GM12878 (cell line): ENCODE measurements at regions not wholly inside any gene's neighbourhood (a gene's known extent, or its start where the extent isn't known, plus 50 kb on each side); places are given as distances from the start of the nearest gene placed in this dataset.

Source experiments
- ATAC-seq: fragments of 200-7000 bp; cut with Tn5 transposase; 3 replicates; pipeline ENCODE4 v1.9.1; 2020; ENCODE audit warnings: mild to moderate bottlenecking, moderate library complexity
- BruUV-seq: library from RNA; stranded (reverse); fragments of 400-500 nt; replicated peaks from 2 replicates; lab custom pipeline; 2021; lab: Mats Ljungman, UMichigan
- CTCF ChIA-PET: fragments of 300-600 bp; sonication (Branson Sonifier 250); formaldehyde crosslinking; extraction: SDS; loops from one replicate; lab custom pipeline; 2021; ENCODE audit warnings: inconsistent platforms; lab: Yijun Ruan, JAX
- POLR2A ChIA-PET: fragments of 350-600 bp; formaldehyde crosslinking; extraction: SDS; loops from one replicate; lab custom pipeline; 2021; ENCODE audit warnings: inconsistent platforms; lab: Charles Lee
- RAD21 ChIA-PET: fragments of 300-600 bp; sonication (Branson Sonifier 250); formaldehyde crosslinking; loops from one replicate; lab custom pipeline; 2023; ENCODE audit warnings: antibody characterized with exemption; ENCODE audit not compliant: unreplicated experiment; lab: Charles Lee
- SMC1A ChIA-PET: fragments of 300-600 bp; sonication (Branson Sonifier 250); formaldehyde crosslinking; loops from one replicate; lab custom pipeline; 2023; ENCODE audit not compliant: unreplicated experiment, uncharacterized antibody; lab: Charles Lee
- DNase-seq: peaks from one replicate; pipeline ENCODE4 v3.0.0-alpha.2; 2011; ENCODE audit warnings: low read depth, low spot score
- FAIRE-seq: peaks from 3 replicates; lab custom pipeline; 2011; peaks lifted over from hg19 to GRCh38; lab: Jason Lieb, UNC
- H2AFZ ChIP-seq: 2 replicates; pipeline ENCODE4 v1.6.0; 2011; ENCODE audit warnings: low read depth, low read length, control low read depth; ENCODE audit not compliant: control insufficient read depth
- H3K27ac ChIP-seq: 2 replicates; pipeline ENCODE4 v1.5.1; 2011; ENCODE audit warnings: control low read depth; ENCODE audit not compliant: control insufficient read depth, insufficient read depth
- H3K27me3 ChIP-seq, 2 experiments: replicated peaks in 1 of 2; 2 replicates each; pipeline versions ENCODE4 v1.6.0 to v1.6.1; 2011; ENCODE audit warnings: low read length in 1 of 2; ENCODE audit not compliant: control insufficient read depth in 2 of 2, insufficient read depth in 2 of 2
- H3K36me3 ChIP-seq, 2 experiments: 2 replicates each; pipeline ENCODE4 v1.5.1; 2011; ENCODE audit warnings: low read length in 1 of 2; ENCODE audit not compliant: control insufficient read depth in 2 of 2, insufficient read depth in 2 of 2
- H3K4me1 ChIP-seq: 2 replicates; pipeline ENCODE4 v1.6.1; 2011; ENCODE audit warnings: mild to moderate bottlenecking, low read length, moderate library complexity, mixed read lengths; ENCODE audit not compliant: control insufficient read depth, insufficient read depth
- H3K4me2 ChIP-seq: 2 replicates; pipeline ENCODE4 v1.6.0; 2011; ENCODE audit warnings: control low read depth; ENCODE audit not compliant: control insufficient read depth, insufficient read depth
- H3K4me3 ChIP-seq: fragments of 200-600 bp; sonication (generic); 2 replicates; pipeline ENCODE4 v1.5.1; 2016
- H3K79me2 ChIP-seq: 2 replicates; pipeline ENCODE4 v1.6.0; 2011; ENCODE audit warnings: low read length; ENCODE audit not compliant: control insufficient read depth, insufficient read depth
- H3K9ac ChIP-seq: 2 replicates; pipeline ENCODE4 v1.8.0; 2011; ENCODE audit warnings: low read length, control low read depth, mixed read lengths; ENCODE audit not compliant: control insufficient read depth, insufficient read depth
- H3K9me3 ChIP-seq: replicated peaks from 3 replicates; pipeline ENCODE4 v1.5.1; 2011; ENCODE audit warnings: mild to moderate bottlenecking, low read length; ENCODE audit not compliant: control insufficient read depth, insufficient read depth
- H4K20me1 ChIP-seq: 2 replicates; pipeline ENCODE4 v1.6.0; 2011; ENCODE audit not compliant: control insufficient read depth, insufficient read depth
- ATF7 ChIP-seq: fragments of 450-650 bp; IDR thresholded peaks from 2 replicates; pipeline ENCODE4 v1.6.1; 2016; ENCODE audit warnings: low read depth, mild to moderate bottlenecking
- CEBPZ ChIP-seq: fragments of 150-350 bp; IDR thresholded peaks from 2 replicates; pipeline ENCODE4 v1.6.1; 2016; ENCODE audit warnings: low read depth, low read length
- CREB1 ChIP-seq: IDR thresholded peaks from 2 replicates; pipeline ENCODE4 v1.6.1; 2012; ENCODE audit warnings: low read depth, mild to moderate bottlenecking, inconsistent platforms
- EP300 ChIP-seq, 2 experiments: fragments of 150-350 bp in 1 of 2; IDR thresholded peaks; 2 replicates each; pipeline ENCODE4 v1.6.1; 2011 to 2012; ENCODE audit warnings: low read depth in 2 of 2, low read length in 2 of 2, borderline replicate concordance in 1 of 2, improper control_type of control experiment in 1 of 2, inconsistent platforms in 1 of 2; ENCODE audit not compliant: control insufficient read depth in 1 of 2
- FOXM1 ChIP-seq: IDR thresholded peaks from 2 replicates; pipeline ENCODE4 v1.6.1; 2012; ENCODE audit warnings: low read depth, mild to moderate bottlenecking, inconsistent platforms, low read length, moderate library complexity
- GABPA ChIP-seq: IDR thresholded peaks from 2 replicates; pipeline ENCODE4 v1.6.1; 2014; ENCODE audit warnings: antibody characterized with exemption, low read depth, mild to moderate bottlenecking, inconsistent platforms
- IKZF2 ChIP-seq, 2 experiments: fragments of 450-650 bp; IDR thresholded peaks; 2 replicates each; pipeline ENCODE4 v1.6.1; 2017; ENCODE audit warnings: mild to moderate bottlenecking in 2 of 2, moderate library complexity in 2 of 2
- NFIC ChIP-seq: IDR thresholded peaks from 2 replicates; pipeline ENCODE4 v1.6.1; 2012; ENCODE audit warnings: low read depth, mild to moderate bottlenecking, inconsistent platforms, low read length, moderate library complexity
- PKNOX1 ChIP-seq: fragments of 450-650 bp; IDR thresholded peaks from 2 replicates; pipeline ENCODE4 v1.6.1; 2016; ENCODE audit warnings: mild to moderate bottlenecking
- PRDM15 ChIP-seq: fragments of 450-650 bp; formaldehyde crosslinking; IDR thresholded peaks from 2 replicates; pipeline ENCODE4 v1.4.0; 2020; ENCODE audit warnings: mild to moderate bottlenecking, moderate library complexity
- RAD21 ChIP-seq: IDR thresholded peaks from 2 replicates; pipeline ENCODE4 v1.6.1; 2011; ENCODE audit warnings: mild to moderate bottlenecking, low read depth, low read length, moderate library complexity; ENCODE audit not compliant: insufficient read depth
- SPI1 ChIP-seq: IDR thresholded peaks from 2 replicates; pipeline ENCODE4 v1.6.1; 2011; ENCODE audit warnings: low read depth, mild to moderate bottlenecking, low read length, moderate library complexity, borderline replicate concordance; ENCODE audit not compliant: insufficient read depth
- TBL1XR1 ChIP-seq: IDR thresholded peaks from 2 replicates; pipeline ENCODE4 v1.6.1; 2012; ENCODE audit warnings: low read depth, low read length, improper control_type of control experiment
- YY1 ChIP-seq: IDR thresholded peaks from 2 replicates; pipeline ENCODE4 v1.6.1; 2011; ENCODE audit warnings: low read depth, mild to moderate bottlenecking, low read length
- ZNF24 ChIP-seq: fragments of 450-650 bp; IDR thresholded peaks from 2 replicates; pipeline ENCODE4 v1.6.1; 2017; ENCODE audit warnings: antibody characterized with exemption, mild to moderate bottlenecking
- WGBS: methylation state at CpG from one replicate; pipeline ENCODE4 v1.1.6; 2016; ENCODE audit warnings: low lambda C conversion rate; ENCODE audit not compliant: insufficient replicate concordance, insufficient coverage; ENCODE audit errors: missing lambda C conversion rate; 5-methylcytosine and 5-hydroxymethylcytosine counted together
- in situ Hi-C: fragments of 300-500 bp; cut with MboI; formaldehyde crosslinking; loops from 9 replicates; pipeline ENCODE4 v1.14.3; 2018; ENCODE audit warnings: mixed read lengths
- intact Hi-C: fragments of 100-400 bp; cut with micrococcal nuclease; formaldehyde crosslinking; loops from one replicate; pipeline ENCODE4 v1.14.2; 2022; ENCODE audit not compliant: unreplicated experiment

GRCh38 chr2:129061069-129061768 lies 742.6 kb upstream of the HS6ST1 start:
- ChIA-PET POLR2A (interaction anchor here (0.7 kb wide), 1 partner anchor 108 kb away, joined by 4 read pairs; no protein-coding TSS in a partner anchor), RAD21 (no interaction called here), SMC1A (interaction anchor here (1.1 to 1.7 kb wide), 5 partner anchors 11 to 121 kb away, joined by 3 to 5 read pairs (median 4); no protein-coding TSS in a partner anchor), CTCF (no interaction called here)
- in situ Hi-C loops: no loop called here
- Histone ChIP-seq H3K9ac (no peak overlapping the region), H3K36me3 (no peaks in the 10 kb centered on the region), H3K4me2 (peak overlapping the region; percentile 22; the same call in 1 of the 2 replicates), H3K27me3 (no peaks in the 10 kb centered on the region), H3K79me2 (no peaks in the 10 kb centered on the region), H3K4me1 (peaks cover 8% of the 10 kb centered on the region), H3K27ac (no peak overlapping the region), H4K20me1 (no peaks in the 10 kb centered on the region), H3K9me3 (no peaks in the 10 kb centered on the region), H3K4me3 (no peak overlapping the region), H2AFZ (peak overlapping the region; percentile 57)
- peak; percentile 98 for ATAC-seq
- WGBS: 7% methylated on average over 5 of the region's 5 CpGs
- peak; percentile 35 for DNase-seq
- peak; percentile 86 for FAIRE-seq
- intact Hi-C loops: no loop called here
- no TSS peak for BruUV-seq
- TF ChIP-seq EP300 (IDR thresholded peaks at IDR 0.05; ENCODE audit: borderline replicate concordance in 1 of 2, control insufficient read depth in 1 of 2, low read depth in 2 of 2, low read length in 2 of 2) (peak in 1 of 2 experiments; percentile 15; a peak in 1 of 4 replicates), GABPA (0 out of 2 replicates have a peak, but pooled peaks have one; percentile 15), RAD21 (peak; percentile 39; the same call in 1 of the 2 replicates), CREB1 (peak; percentile 38; the same call in 1 of the 2 replicates), ATF7 (peak; percentile 81), FOXM1 (peak; percentile 17; the same call in 1 of the 2 replicates), CEBPZ (no peak), YY1 (peak; percentile 62; the same call in 1 of the 2 replicates), TBL1XR1 (no peak), NFIC (peak; percentile 77; the same call in 1 of the 2 replicates), ZNF24 (peak; percentile 33; the same call in 1 of the 2 replicates), IKZF2 (IDR thresholded peaks at IDR 0.05) (peak; percentile 19 to 63; a peak in 3 of 4 replicates), PRDM15 (no peak), SPI1 (no peak), PKNOX1 (peak; percentile 25; the same call in 1 of the 2 replicates)
